ENCODE measurements at regions not wholly inside any gene's neighbourhood (a gene's known extent, or its start where the extent isn't known, plus 50 kb on each side); places are given as distances from the start of the nearest gene placed in this dataset.

- no peak for TF ChIP-seq CTCF (conservative IDR thresholded peaks at IDR 0.05)
- TF ChIP-seq ZFX (IDR thresholded peaks at IDR 0.05) = no peak
Observed at GRCh38 chr15:66999046-66999968, 66.1 kb upstream of the SMAD3 start.
